H9 (cell line): ENCODE measurements at regions not wholly inside any gene's neighbourhood (a gene's known extent, or its start where the extent isn't known, plus 50 kb on each side); places are given as distances from the start of the nearest gene placed in this dataset.

Experiments
- DNase-seq: peaks from one replicate; pipeline ENCODE4 v3.0.0-alpha.2; 2017
- H2AFZ ChIP-seq: one replicate; pipeline ENCODE4 v1.6.1; 2013; ENCODE audit warnings: mild to moderate bottlenecking, low read length, control low read depth, moderate library complexity
- H2AK5ac ChIP-seq: 2 replicates; pipeline ENCODE4 v1.6.1; 2013; ENCODE audit warnings: low read length, control low read depth, mixed read lengths; ENCODE audit not compliant: insufficient read length
- H2BK120ac ChIP-seq: one replicate; pipeline ENCODE4 v1.6.1; 2013; ENCODE audit warnings: low read depth, mild to moderate bottlenecking, low read length, control low read depth, inconsistent platforms; ENCODE audit not compliant: poor library complexity, severe bottlenecking
- H2BK12ac ChIP-seq: 2 replicates; pipeline ENCODE4 v1.6.1; 2013; ENCODE audit warnings: low read length, control low read depth, mixed read lengths, low read depth; ENCODE audit not compliant: insufficient read length
- H2BK15ac ChIP-seq: 2 replicates; pipeline ENCODE4 v1.6.1; 2013; ENCODE audit warnings: low read depth, low read length, control low read depth
- H2BK20ac ChIP-seq: one replicate; pipeline ENCODE4 v1.6.1; 2013; ENCODE audit warnings: low read depth, mild to moderate bottlenecking, low read length, control low read depth, inconsistent platforms; ENCODE audit not compliant: poor library complexity, severe bottlenecking
- H2BK5ac ChIP-seq: 2 replicates; pipeline ENCODE4 v1.6.1; 2013; ENCODE audit warnings: low read length, control low read depth, mixed read lengths; ENCODE audit not compliant: insufficient read length
- H3K14ac ChIP-seq: 2 replicates; pipeline ENCODE4 v1.6.1; 2013; ENCODE audit warnings: low read length, control low read depth; ENCODE audit not compliant: insufficient read depth
- H3K18ac ChIP-seq: 2 replicates; pipeline ENCODE4 v1.6.1; 2013; ENCODE audit warnings: low read depth, mild to moderate bottlenecking, mixed read lengths, low read length, control low read depth; ENCODE audit not compliant: insufficient read length
- H3K23ac ChIP-seq: 2 replicates; pipeline ENCODE4 v1.6.1; 2013; ENCODE audit warnings: low read length, control low read depth, mixed read lengths, low read depth; ENCODE audit not compliant: insufficient read length
- H3K23me2 ChIP-seq: 2 replicates; pipeline ENCODE4 v1.6.1; 2013; ENCODE audit warnings: low read depth, mild to moderate bottlenecking, mixed read lengths, low read length, control low read depth; ENCODE audit not compliant: insufficient read length, poor library complexity, severe bottlenecking
- H3K27ac ChIP-seq: 2 replicates; pipeline ENCODE4 v1.5.1; 2013; ENCODE audit warnings: low read length, control low read depth, mixed read lengths, low read depth; ENCODE audit not compliant: insufficient read length
- H3K27me3 ChIP-seq: 2 replicates; pipeline ENCODE4 v1.6.1; 2013; ENCODE audit warnings: low read length, control low read depth, inconsistent platforms; ENCODE audit not compliant: insufficient read depth
- H3K4ac ChIP-seq: 2 replicates; pipeline ENCODE4 v1.6.1; 2013; ENCODE audit warnings: low read depth, mild to moderate bottlenecking, control low read depth, inconsistent platforms, low read length, moderate library complexity
- H3K4me1 ChIP-seq: 2 replicates; pipeline ENCODE4 v1.6.1; 2013; ENCODE audit warnings: low read length, control low read depth, inconsistent platforms; ENCODE audit not compliant: insufficient read depth
- H3K4me2 ChIP-seq: 2 replicates; pipeline ENCODE4 v1.6.1; 2013; ENCODE audit warnings: low read length, control low read depth, mixed read lengths; ENCODE audit not compliant: insufficient read length, insufficient read depth
- H3K56ac ChIP-seq: 2 replicates; pipeline ENCODE4 v1.6.1; 2013; ENCODE audit warnings: low read depth, mild to moderate bottlenecking, mixed read lengths, low read length, control low read depth; ENCODE audit not compliant: insufficient read length
- H3K79me1 ChIP-seq: 2 replicates; pipeline ENCODE4 v1.6.1; 2013; ENCODE audit warnings: low read depth, mild to moderate bottlenecking, moderate library complexity, low read length, control low read depth, inconsistent platforms; ENCODE audit not compliant: insufficient read depth, poor library complexity, severe bottlenecking
- H3K79me2 ChIP-seq: 2 replicates; pipeline ENCODE4 v1.6.1; 2013; ENCODE audit warnings: low read length, control low read depth, inconsistent platforms; ENCODE audit not compliant: insufficient read depth
- H3K9ac ChIP-seq: 2 replicates; pipeline ENCODE4 v1.6.1; 2013; ENCODE audit warnings: low read length, control low read depth, mixed read lengths; ENCODE audit not compliant: insufficient read length; ENCODE audit errors: extremely low read depth
- H3K9me3 ChIP-seq: one replicate; pipeline ENCODE4 v1.6.1; 2013; ENCODE audit warnings: low read depth, low read length, inconsistent platforms; ENCODE audit not compliant: control insufficient read depth
- H3T11ph ChIP-seq: one replicate; pipeline ENCODE4 v1.6.1; 2013; ENCODE audit warnings: mild to moderate bottlenecking, low read length, control low read depth, inconsistent platforms
- H4K20me1 ChIP-seq: one replicate; pipeline ENCODE4 v1.6.1; 2013; ENCODE audit not compliant: control insufficient read depth, insufficient read length, insufficient read depth
- H4K5ac ChIP-seq: 2 replicates; pipeline ENCODE4 v1.6.1; 2013; ENCODE audit warnings: low read depth, mild to moderate bottlenecking, mixed read lengths, low read length, control low read depth; ENCODE audit not compliant: insufficient read length
- H4K8ac ChIP-seq: replicated peaks from 2 replicates; pipeline ENCODE4 v1.6.1; 2013; ENCODE audit warnings: low read length, control low read depth, mixed read lengths, low read depth; ENCODE audit not compliant: insufficient read length
- H4K91ac ChIP-seq: 2 replicates; pipeline ENCODE4 v1.6.1; 2013; ENCODE audit warnings: low read depth, mild to moderate bottlenecking, moderate library complexity, mixed read lengths, low read length, control low read depth; ENCODE audit not compliant: insufficient read length
- H3K27ac Mint-ChIP-seq, 3 experiments: 2 replicates in 2 of 3; 3 replicates in 1 of 3; pipeline ENCODE4 v1.8.0; 2020 to 2021; ENCODE audit warnings: mixed read lengths in 3 of 3, mild to moderate bottlenecking in 1 of 3, moderate library complexity in 1 of 3
- H3K27me3 Mint-ChIP-seq: 2 replicates; pipeline ENCODE4 v1.8.0; 2021; ENCODE audit warnings: low read depth, mild to moderate bottlenecking, moderate library complexity, mixed read lengths
- H3K36me3 Mint-ChIP-seq, 3 experiments: 2 replicates in 2 of 3; 3 replicates in 1 of 3; pipeline ENCODE4 v1.8.0; 2020 to 2021; ENCODE audit warnings: low read depth in 3 of 3, mixed read lengths in 3 of 3; ENCODE audit not compliant: insufficient read depth in 1 of 3
- H3K4me1 Mint-ChIP-seq, 2 experiments: 2 replicates each; pipeline ENCODE4 v1.8.0; 2020; ENCODE audit warnings: mixed read lengths in 2 of 2
- H3K4me3 Mint-ChIP-seq, 2 experiments: 2 replicates in 1 of 2; 3 replicates in 1 of 2; pipeline ENCODE4 v1.8.0; 2020 to 2021; ENCODE audit warnings: mild to moderate bottlenecking in 2 of 2, mixed read lengths in 2 of 2, moderate library complexity in 1 of 2
- H3K9me3 Mint-ChIP-seq, 2 experiments: 2 replicates in 1 of 2; 3 replicates in 1 of 2; pipeline ENCODE4 v1.8.0; 2020; ENCODE audit warnings: mild to moderate bottlenecking in 2 of 2, mixed read lengths in 2 of 2, moderate library complexity in 1 of 2
- WGBS: extraction: QIAGEN DNeasy Blood & Tissue Kit; methylation state at CpG from one replicate; pipeline ENCODE4 v1.1.7; 2013; ENCODE audit warnings: missing lambda C conversion rate, low lambda C conversion rate, mixed read lengths; ENCODE audit not compliant: insufficient read length; ENCODE audit errors: extremely low coverage; 5-methylcytosine and 5-hydroxymethylcytosine counted together
- TF ChIP-seq, protein P1 (sequence below): fragments of 200-600 bp; sonication (generic); conservative IDR thresholded peaks from 3 replicates; pipeline ENCODE4 v1.8.0; 2021; ENCODE audit warnings: antibody characterized with exemption, mild to moderate bottlenecking

DNA sequence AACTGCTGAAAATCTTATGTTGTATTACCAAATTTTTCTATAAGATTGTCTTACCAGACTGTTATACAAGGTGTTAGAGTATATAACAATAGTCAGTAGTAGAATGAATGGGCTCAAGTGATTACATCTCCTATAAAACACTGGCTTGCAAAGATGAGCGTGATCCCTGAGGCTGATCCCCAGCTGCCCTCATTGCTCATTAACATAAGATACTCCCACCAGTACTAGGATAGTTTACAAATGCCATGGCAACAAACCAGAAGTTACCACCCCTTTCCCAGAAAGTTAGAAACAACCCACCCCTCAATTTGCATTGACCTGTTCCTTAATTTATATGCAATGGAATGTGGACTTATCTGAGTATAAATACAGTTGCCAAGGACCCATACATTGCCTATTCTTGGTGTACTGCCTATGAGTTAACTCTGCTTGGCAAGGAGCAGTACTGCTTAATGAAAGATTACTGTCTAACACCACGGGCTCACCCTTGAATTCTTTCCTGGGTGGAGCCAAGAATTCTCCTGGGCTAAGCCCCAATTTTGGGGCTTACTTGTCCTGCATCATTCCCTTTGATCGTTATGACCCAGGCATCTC is 252.8 kb upstream of the CHD6 start:
- H3K23me2 ChIP-seq = no peaks in the 10 kb centered on the region
- H3K36me3 Mint-ChIP-seq = peaks cover 3 to 19% (median 8%) of the 10 kb centered on the region in 3 experiments
- H2BK5ac ChIP-seq = no peak overlapping the region
- H2AK5ac ChIP-seq = no peak overlapping the region
- no peaks in the 10 kb centered on the region for H3K79me2 ChIP-seq
- DNase-seq = no peak
- H2BK20ac ChIP-seq = no peak overlapping the region
- no peak overlapping the region for H3K14ac ChIP-seq
- H3K4me3 Mint-ChIP-seq = no peak overlapping the region
- peaks cover 30 to 35% of the 10 kb centered on the region in 2 experiments for H3K9me3 Mint-ChIP-seq
- no peaks in the 10 kb centered on the region for H4K20me1 ChIP-seq
- H2BK120ac ChIP-seq = no peak overlapping the region
- H3K27ac Mint-ChIP-seq = no peak overlapping the region
- H3K9me3 ChIP-seq = no peaks in the 10 kb centered on the region
- no peak overlapping the region for H2BK12ac ChIP-seq
- H3K27me3 Mint-ChIP-seq = no peaks in the 10 kb centered on the region; the same call in 1 of the 2 replicates
- peaks cover 0 to 2% of the 10 kb centered on the region in 2 experiments; a peak in 1 of 4 replicates for H3K4me1 Mint-ChIP-seq
- H3K79me1 ChIP-seq = no peaks in the 10 kb centered on the region
- no peak overlapping the region for H3K56ac ChIP-seq
- WGBS = no CpG with 5 or more reads among the region's 3 CpGs
- no peaks in the 10 kb centered on the region for H3K4me1 ChIP-seq
- H3K9ac ChIP-seq = no peak overlapping the region
- no peak overlapping the region for H3K4ac ChIP-seq
- H3T11ph ChIP-seq = no peak overlapping the region
- no peak overlapping the region for H3K4me2 ChIP-seq
- H4K5ac ChIP-seq = no peak overlapping the region
- H3K27ac ChIP-seq = no peak overlapping the region
- TF ChIP-seq, protein P1, sequence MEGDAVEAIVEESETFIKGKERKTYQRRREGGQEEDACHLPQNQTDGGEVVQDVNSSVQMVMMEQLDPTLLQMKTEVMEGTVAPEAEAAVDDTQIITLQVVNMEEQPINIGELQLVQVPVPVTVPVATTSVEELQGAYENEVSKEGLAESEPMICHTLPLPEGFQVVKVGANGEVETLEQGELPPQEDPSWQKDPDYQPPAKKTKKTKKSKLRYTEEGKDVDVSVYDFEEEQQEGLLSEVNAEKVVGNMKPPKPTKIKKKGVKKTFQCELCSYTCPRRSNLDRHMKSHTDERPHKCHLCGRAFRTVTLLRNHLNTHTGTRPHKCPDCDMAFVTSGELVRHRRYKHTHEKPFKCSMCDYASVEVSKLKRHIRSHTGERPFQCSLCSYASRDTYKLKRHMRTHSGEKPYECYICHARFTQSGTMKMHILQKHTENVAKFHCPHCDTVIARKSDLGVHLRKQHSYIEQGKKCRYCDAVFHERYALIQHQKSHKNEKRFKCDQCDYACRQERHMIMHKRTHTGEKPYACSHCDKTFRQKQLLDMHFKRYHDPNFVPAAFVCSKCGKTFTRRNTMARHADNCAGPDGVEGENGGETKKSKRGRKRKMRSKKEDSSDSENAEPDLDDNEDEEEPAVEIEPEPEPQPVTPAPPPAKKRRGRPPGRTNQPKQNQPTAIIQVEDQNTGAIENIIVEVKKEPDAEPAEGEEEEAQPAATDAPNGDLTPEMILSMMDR = no peak
- H2BK15ac ChIP-seq = no peak overlapping the region
- H2AFZ ChIP-seq = no peak overlapping the region
- no peak overlapping the region for H4K8ac ChIP-seq
- no peak overlapping the region for H3K18ac ChIP-seq
- H4K91ac ChIP-seq = no peak overlapping the region
- H3K27me3 ChIP-seq = no peaks in the 10 kb centered on the region
- H3K23ac ChIP-seq = no peak overlapping the region
